IMR-90 (cell line): ENCODE measurements at regions not wholly inside any gene's neighbourhood (a gene's known extent, or its start where the extent isn't known, plus 50 kb on each side); places are given as distances from the start of the nearest gene placed in this dataset.

Experiments used
- ATAC-seq: fragments of 200-7000 bp; cut with Tn5 transposase; 2 replicates; pipeline ENCODE4 v1.9.1; 2020; ENCODE audit warnings: low read depth, mild to moderate bottlenecking, moderate library complexity
- BruUV-seq: library from RNA; stranded (reverse); fragments of 400-500 nt; replicated peaks from 2 replicates; lab custom pipeline; 2021; lab: Mats Ljungman, UMichigan
- CTCF ChIA-PET: fragments of 300-600 bp; formaldehyde crosslinking; extraction: SDS; loops from one replicate; lab custom pipeline; 2021; ENCODE audit warnings: antibody characterized with exemption; lab: Yijun Ruan, JAX
- POLR2A ChIA-PET: fragments of 300-600 bp; sonication (Branson Sonifier 250); formaldehyde crosslinking; loops from one replicate; lab custom pipeline; 2022; ENCODE audit warnings: antibody characterized with exemption; ENCODE audit not compliant: unreplicated experiment; lab: Charles Lee
- DNase-seq: peaks from one replicate; pipeline ENCODE4 v3.0.0; 2013
- H2AFZ ChIP-seq: replicated peaks from 2 replicates; pipeline ENCODE3; 2013; ENCODE audit warnings: low read length, mild to moderate bottlenecking; ENCODE audit not compliant: poor library complexity
- H2AK5ac ChIP-seq: 2 replicates; pipeline ENCODE4 v1.6.1; 2013; ENCODE audit warnings: low read depth, low read length, inconsistent platforms
- H2AK9ac ChIP-seq: replicated peaks from 2 replicates; pipeline ENCODE3; 2013; ENCODE audit warnings: mild to moderate bottlenecking, low read depth, low read length, moderate library complexity; ENCODE audit not compliant: poor library complexity
- H2BK120ac ChIP-seq: 2 replicates; pipeline ENCODE4 v1.6.1; 2013; ENCODE audit warnings: low read depth, low read length, inconsistent platforms
- H2BK15ac ChIP-seq: 3 replicates; pipeline ENCODE4 v1.6.1; 2013; ENCODE audit warnings: low read depth, low read length, inconsistent platforms
- H2BK20ac ChIP-seq: 2 replicates; pipeline ENCODE4 v1.6.1; 2013; ENCODE audit warnings: low read depth, mild to moderate bottlenecking, inconsistent platforms, low read length, moderate library complexity
- H2BK5ac ChIP-seq: 2 replicates; pipeline ENCODE4 v1.6.1; 2013; ENCODE audit warnings: mild to moderate bottlenecking, low read depth, low read length, inconsistent platforms; ENCODE audit not compliant: poor library complexity, severe bottlenecking
- H3K14ac ChIP-seq: replicated peaks from 2 replicates; pipeline ENCODE4 v1.6.1; 2013; ENCODE audit warnings: low read depth, low read length, inconsistent platforms
- H3K18ac ChIP-seq: 2 replicates; pipeline ENCODE4 v1.6.1; 2013; ENCODE audit warnings: low read depth, low read length, control low read depth
- H3K23ac ChIP-seq: 2 replicates; pipeline ENCODE4 v1.6.1; 2013; ENCODE audit warnings: low read depth, low read length, inconsistent platforms
- H3K27ac ChIP-seq: 2 replicates; pipeline ENCODE4 v1.5.1; 2013; ENCODE audit warnings: mild to moderate bottlenecking, control low read depth, low read length; ENCODE audit not compliant: insufficient read depth
- H3K27me3 ChIP-seq: 2 replicates; pipeline ENCODE4 v1.6.1; 2013; ENCODE audit warnings: low read length; ENCODE audit not compliant: control insufficient read depth, insufficient read depth
- H3K36me3 ChIP-seq: 2 replicates; pipeline ENCODE4 v1.6.1; 2013; ENCODE audit warnings: low read length, mixed read lengths; ENCODE audit not compliant: control insufficient read depth, insufficient read depth
- H3K4ac ChIP-seq: 2 replicates; pipeline ENCODE4 v1.6.1; 2013; ENCODE audit warnings: low read depth, low read length, inconsistent platforms
- H3K4me1 ChIP-seq: 2 replicates; pipeline ENCODE4 v1.6.1; 2013; ENCODE audit warnings: low read length, mixed read lengths; ENCODE audit not compliant: control insufficient read depth, insufficient read depth
- H3K4me2 ChIP-seq: 2 replicates; pipeline ENCODE4 v1.6.1; 2013; ENCODE audit warnings: low read depth, mild to moderate bottlenecking, control low read depth, low read length, moderate library complexity
- H3K4me3 ChIP-seq: 2 replicates; pipeline ENCODE4 v1.5.1; 2013; ENCODE audit warnings: low read depth, mild to moderate bottlenecking, control low read depth, low read length, moderate library complexity; ENCODE audit not compliant: insufficient read depth
- H3K56ac ChIP-seq: 2 replicates; pipeline ENCODE4 v1.6.1; 2013; ENCODE audit warnings: low read length, inconsistent platforms; ENCODE audit not compliant: insufficient read depth; ENCODE audit errors: extremely low read depth
- H3K79me1 ChIP-seq, 2 experiments: 2 replicates each; pipeline ENCODE4 v1.6.1; 2013; ENCODE audit warnings: low read length in 2 of 2, inconsistent platforms in 1 of 2, low read depth in 1 of 2
- H3K9ac ChIP-seq: 2 replicates; pipeline ENCODE4 v1.6.1; 2013; ENCODE audit warnings: low read depth, low read length, control low read depth
- H3K9me1 ChIP-seq: 2 replicates; pipeline ENCODE4 v1.6.1; 2013; ENCODE audit warnings: low read length, inconsistent platforms; ENCODE audit not compliant: insufficient read depth
- H3K9me3 ChIP-seq: 2 replicates; pipeline ENCODE4 v1.6.1; 2013; ENCODE audit warnings: low read length; ENCODE audit not compliant: control insufficient read depth, insufficient read depth
- H4K20me1 ChIP-seq: 2 replicates; pipeline ENCODE4 v1.6.1; 2013; ENCODE audit warnings: low read length, inconsistent platforms; ENCODE audit not compliant: insufficient read depth
- H4K5ac ChIP-seq: 2 replicates; pipeline ENCODE4 v1.6.1; 2013; ENCODE audit warnings: mild to moderate bottlenecking, low read depth, low read length, control low read depth
- H4K8ac ChIP-seq, 2 experiments: 2 replicates each; pipeline ENCODE4 v1.6.1; 2013; ENCODE audit warnings: low read depth in 2 of 2, low read length in 2 of 2, control low read depth in 1 of 2, inconsistent platforms in 1 of 2
- H4K91ac ChIP-seq: 2 replicates; pipeline ENCODE4 v1.6.1; 2013; ENCODE audit warnings: low read depth, low read length, inconsistent platforms; ENCODE audit not compliant: insufficient read depth
- BHLHE40 ChIP-seq: fragments of 150-350 bp; IDR thresholded peaks from 2 replicates; pipeline ENCODE4 v1.6.1; 2016; ENCODE audit warnings: mild to moderate bottlenecking, low read depth, low read length
- CEBPB ChIP-seq: IDR thresholded peaks from 2 replicates; pipeline ENCODE4 v1.6.1; 2012; ENCODE audit warnings: low read depth, low read length, improper control_type of control experiment
- FOS ChIP-seq: fragments of 150-350 bp; IDR thresholded peaks from 2 replicates; pipeline ENCODE4 v1.6.1; 2016; ENCODE audit warnings: low read depth, low read length
- MAFK ChIP-seq: IDR thresholded peaks from 2 replicates; pipeline ENCODE4 v1.6.1; 2012; ENCODE audit warnings: low read depth, low read length, improper control_type of control experiment
- MXI1 ChIP-seq: IDR thresholded peaks from 2 replicates; pipeline ENCODE4 v1.6.1; 2012; ENCODE audit warnings: low read depth, mild to moderate bottlenecking, low read length, moderate library complexity, borderline replicate concordance
- NFE2L2 ChIP-seq: fragments of 150-350 bp; IDR thresholded peaks from 2 replicates; pipeline ENCODE4 v1.6.1; 2016; ENCODE audit warnings: low read depth, mild to moderate bottlenecking, low read length
- POLR2A ChIP-seq: IDR thresholded peaks from 2 replicates; pipeline ENCODE4 v1.6.1; 2012; ENCODE audit warnings: mild to moderate bottlenecking, low read depth, low read length
- RAD21 ChIP-seq: IDR thresholded peaks from 2 replicates; pipeline ENCODE4 v1.6.1; 2012; ENCODE audit warnings: low read length, improper control_type of control experiment
- RCOR1 ChIP-seq: IDR thresholded peaks from 2 replicates; pipeline ENCODE4 v1.6.1; 2012; ENCODE audit warnings: mild to moderate bottlenecking, low read length, improper control_type of control experiment; ENCODE audit not compliant: insufficient replicate concordance
- RFX5 ChIP-seq: IDR thresholded peaks from 2 replicates; pipeline ENCODE4 v1.8.0; 2012; ENCODE audit warnings: low read depth, mild to moderate bottlenecking, low read length, moderate library complexity
- SMC3 ChIP-seq: fragments of 150-350 bp; IDR thresholded peaks from 2 replicates; pipeline ENCODE4 v1.6.1; 2016; ENCODE audit warnings: low read depth, mild to moderate bottlenecking, antibody characterized with exemption, low read length, moderate library complexity
- WGBS, 2 experiments: methylation state at CpG; one replicate each; pipeline versions ENCODE4 v1.1.5 to v1.1.7; 2013; ENCODE audit warnings: missing lambda C conversion rate in 2 of 2; ENCODE audit not compliant: insufficient read length in 1 of 2; ENCODE audit errors: extremely low coverage in 2 of 2; 5-methylcytosine and 5-hydroxymethylcytosine counted together
- dilution Hi-C: fragments of 300-500 bp; cut with HindIII; formaldehyde crosslinking; loops from one replicate; pipeline ENCODE4 v1.14.3; 2018; ENCODE audit warnings: low sequenced_read_pairs; ENCODE audit not compliant: unreplicated experiment
- in situ Hi-C: fragments of 300-500 bp; cut with MboI; formaldehyde crosslinking; loops from 3 replicates; pipeline ENCODE4 v1.14.3; 2019; ENCODE audit warnings: low sequenced_read_pairs, inconsistent platforms, mixed read lengths
- intact Hi-C: fragments of 100-400 bp; cut with micrococcal nuclease; formaldehyde crosslinking; loops from 2 replicates; pipeline ENCODE4 v1.10.0; 2022
- TF ChIP-seq, protein P1 (sequence below): fragments of 150-350 bp; IDR thresholded peaks from 2 replicates; pipeline ENCODE4 v1.6.1; 2017; ENCODE audit warnings: mild to moderate bottlenecking, antibody characterized with exemption, low read length, low read depth
- TF ChIP-seq, protein P2 (sequence below): fragments of 150-350 bp; IDR thresholded peaks from 2 replicates; pipeline ENCODE4 v1.6.1; 2016; ENCODE audit warnings: low read depth, mild to moderate bottlenecking, low read length, moderate library complexity, borderline replicate concordance
- TF ChIP-seq, protein P3 (sequence below): conservative IDR thresholded peaks from 2 replicates; pipeline ENCODE4 v1.5.1; 2012; ENCODE audit warnings: mild to moderate bottlenecking, low read depth, low read length, improper control_type of control experiment

DNA sequence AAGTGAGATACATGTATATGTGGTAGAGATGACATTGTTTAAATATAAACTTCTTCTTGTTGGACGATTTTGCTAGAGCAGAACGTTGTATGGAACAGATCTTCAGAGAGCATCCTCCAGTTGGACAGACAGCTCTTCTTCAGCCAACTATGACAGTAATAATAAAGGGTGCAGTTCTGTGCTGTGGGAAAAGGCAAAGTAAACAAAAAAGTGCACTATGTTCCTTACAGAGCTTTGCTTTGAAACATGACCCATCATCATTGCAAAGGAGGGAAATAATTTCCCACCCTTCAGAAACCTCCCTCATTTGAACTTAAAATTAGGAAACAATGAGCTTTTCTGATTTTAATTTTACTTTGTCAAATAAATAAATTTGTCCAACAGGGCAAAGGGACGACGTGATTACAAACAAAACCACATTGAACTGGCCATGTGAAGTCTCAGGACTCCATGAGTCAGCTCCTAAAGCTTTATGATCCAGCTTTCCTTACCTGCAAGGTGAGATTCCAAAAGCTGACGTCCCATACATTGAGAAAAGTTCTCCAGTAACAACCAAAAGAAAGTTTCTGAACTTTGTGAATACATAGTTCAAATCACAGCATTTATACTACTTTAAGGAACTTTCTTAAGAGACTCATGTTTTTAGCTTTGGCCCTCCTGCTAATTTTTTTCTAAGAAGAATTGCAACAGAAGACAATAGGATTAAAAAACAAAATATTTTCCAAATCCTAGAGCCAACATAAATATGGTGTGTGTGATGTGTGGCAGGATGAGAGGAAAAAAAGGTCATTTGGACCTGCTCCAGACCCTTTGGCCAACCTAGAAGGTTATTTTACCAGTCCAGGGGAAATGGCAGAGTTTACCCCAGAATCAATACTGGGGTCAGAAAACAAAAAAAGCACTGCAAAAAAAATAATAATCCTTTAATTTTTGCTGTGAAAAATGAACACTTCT, 565.4 kb upstream of the NRP1 start:
- no peak overlapping the region for H2BK120ac ChIP-seq
- ChIA-PET POLR2A (no interaction called here), CTCF (interaction anchor here (0.6 to 0.9 kb wide), 2 partner anchors 15 to 435 kb away, joined by 3 to 7 read pairs; no protein-coding TSS in a partner anchor)
- H3K14ac ChIP-seq, result no peak overlapping the region
- intact Hi-C loops (loop anchor here (2.0 to 10.0 kb wide), 2 partner anchors 567 to 735 kb away; no protein-coding TSS in a partner anchor), in situ Hi-C loops (loop anchor here (25.0 kb wide), 1 partner anchor 563 kb away; the partner anchor contains the start of gene NRP1), dilution Hi-C loops (no loop called here)
- no peak overlapping the region for H2BK5ac ChIP-seq
- H4K8ac ChIP-seq, result no peak overlapping the region
- no peak for TF ChIP-seq RAD21
- no peak for TF ChIP-seq BHLHE40
- TF ChIP-seq MAFK, result no peak
- no peak for TF ChIP-seq MXI1
- TF ChIP-seq RFX5, result no peak
- no peak for TF ChIP-seq CEBPB
- no peak for TF ChIP-seq SMC3
- TF ChIP-seq, protein P1, sequence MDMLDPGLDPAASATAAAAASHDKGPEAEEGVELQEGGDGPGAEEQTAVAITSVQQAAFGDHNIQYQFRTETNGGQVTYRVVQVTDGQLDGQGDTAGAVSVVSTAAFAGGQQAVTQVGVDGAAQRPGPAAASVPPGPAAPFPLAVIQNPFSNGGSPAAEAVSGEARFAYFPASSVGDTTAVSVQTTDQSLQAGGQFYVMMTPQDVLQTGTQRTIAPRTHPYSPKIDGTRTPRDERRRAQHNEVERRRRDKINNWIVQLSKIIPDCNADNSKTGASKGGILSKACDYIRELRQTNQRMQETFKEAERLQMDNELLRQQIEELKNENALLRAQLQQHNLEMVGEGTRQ, result no peak
- TF ChIP-seq, protein P2, sequence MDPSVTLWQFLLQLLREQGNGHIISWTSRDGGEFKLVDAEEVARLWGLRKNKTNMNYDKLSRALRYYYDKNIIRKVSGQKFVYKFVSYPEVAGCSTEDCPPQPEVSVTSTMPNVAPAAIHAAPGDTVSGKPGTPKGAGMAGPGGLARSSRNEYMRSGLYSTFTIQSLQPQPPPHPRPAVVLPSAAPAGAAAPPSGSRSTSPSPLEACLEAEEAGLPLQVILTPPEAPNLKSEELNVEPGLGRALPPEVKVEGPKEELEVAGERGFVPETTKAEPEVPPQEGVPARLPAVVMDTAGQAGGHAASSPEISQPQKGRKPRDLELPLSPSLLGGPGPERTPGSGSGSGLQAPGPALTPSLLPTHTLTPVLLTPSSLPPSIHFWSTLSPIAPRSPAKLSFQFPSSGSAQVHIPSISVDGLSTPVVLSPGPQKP, result no peak
- TF ChIP-seq RCOR1, result no peak
- no peak for TF ChIP-seq FOS
- TF ChIP-seq NFE2L2, result no peak
- TF ChIP-seq, protein P3, sequence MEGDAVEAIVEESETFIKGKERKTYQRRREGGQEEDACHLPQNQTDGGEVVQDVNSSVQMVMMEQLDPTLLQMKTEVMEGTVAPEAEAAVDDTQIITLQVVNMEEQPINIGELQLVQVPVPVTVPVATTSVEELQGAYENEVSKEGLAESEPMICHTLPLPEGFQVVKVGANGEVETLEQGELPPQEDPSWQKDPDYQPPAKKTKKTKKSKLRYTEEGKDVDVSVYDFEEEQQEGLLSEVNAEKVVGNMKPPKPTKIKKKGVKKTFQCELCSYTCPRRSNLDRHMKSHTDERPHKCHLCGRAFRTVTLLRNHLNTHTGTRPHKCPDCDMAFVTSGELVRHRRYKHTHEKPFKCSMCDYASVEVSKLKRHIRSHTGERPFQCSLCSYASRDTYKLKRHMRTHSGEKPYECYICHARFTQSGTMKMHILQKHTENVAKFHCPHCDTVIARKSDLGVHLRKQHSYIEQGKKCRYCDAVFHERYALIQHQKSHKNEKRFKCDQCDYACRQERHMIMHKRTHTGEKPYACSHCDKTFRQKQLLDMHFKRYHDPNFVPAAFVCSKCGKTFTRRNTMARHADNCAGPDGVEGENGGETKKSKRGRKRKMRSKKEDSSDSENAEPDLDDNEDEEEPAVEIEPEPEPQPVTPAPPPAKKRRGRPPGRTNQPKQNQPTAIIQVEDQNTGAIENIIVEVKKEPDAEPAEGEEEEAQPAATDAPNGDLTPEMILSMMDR, result no peak
- no peak for TF ChIP-seq POLR2A
- no peak overlapping the region for H2AK5ac ChIP-seq
- no peak overlapping the region for H2AFZ ChIP-seq
- H3K4me1 ChIP-seq, result peaks cover 7% of the 10 kb centered on the region
- no peaks in the 10 kb centered on the region for H3K79me1 ChIP-seq
- H4K5ac ChIP-seq, result no peak overlapping the region
- no peak overlapping the region for H3K4me2 ChIP-seq
- BruUV-seq, result no TSS peak
- H3K36me3 ChIP-seq, result no peaks in the 10 kb centered on the region
- H3K9me1 ChIP-seq, result no peaks in the 10 kb centered on the region
- no peaks in the 10 kb centered on the region for H4K20me1 ChIP-seq
- no peak overlapping the region for H2AK9ac ChIP-seq
- peak; percentile 15; the same call in 1 of the 2 replicates for ATAC-seq
- H3K27me3 ChIP-seq, result no peaks in the 10 kb centered on the region; the same call in 1 of the 2 replicates
- no CpG with 5 or more reads among the region's 5 CpGs for WGBS, 2 experiments
- no peak overlapping the region for H2BK15ac ChIP-seq
- H4K91ac ChIP-seq, result no peak overlapping the region
- H3K4ac ChIP-seq, result no peak overlapping the region
- no peak overlapping the region for H3K9ac ChIP-seq
- H2BK20ac ChIP-seq, result no peak overlapping the region
- H3K27ac ChIP-seq, result no peak overlapping the region
- no peaks in the 10 kb centered on the region for H3K9me3 ChIP-seq
- no peak overlapping the region for H3K18ac ChIP-seq
- no peak overlapping the region for H3K56ac ChIP-seq
- H3K4me3 ChIP-seq, result no peak overlapping the region
- DNase-seq, result peak; percentile 40
- H3K23ac ChIP-seq, result no peak overlapping the region
